ENCODE measurements at regions not wholly inside any gene's neighbourhood (a gene's known extent, or its start where the extent isn't known, plus 50 kb on each side); places are given as distances from the start of the nearest gene placed in this dataset.

GRCh38 chr2:76444732-76445131 lies 734.0 kb upstream of the GCFC2 start:
- Histone ChIP-seq H3K4me1 (ENCODE audit: control insufficient read depth in 1 of 2, insufficient read depth in 2 of 2, low read length in 2 of 2) (no peaks in the 10 kb centered on the region), H3K9me3 (replicated peaks in 1 of 2; ENCODE audit: control insufficient read depth in 1 of 2, insufficient read depth in 1 of 2, low read length in 2 of 2) (peaks cover 4 to 12% of the 10 kb centered on the region in 2 donors), H2AFZ (ENCODE audit: insufficient read depth, low read depth, low read length, poor library complexity, severe bottlenecking) (no peak overlapping the region), H3K9ac (ENCODE audit: insufficient read depth, low read length, poor library complexity, severe bottlenecking) (no peak overlapping the region), H3K4me2 (replicated peaks; ENCODE audit: extremely low read depth, low read length, poor library complexity, severe bottlenecking) (no peak overlapping the region), H3K27me3 (ENCODE audit: control insufficient read depth in 2 of 2, insufficient read depth in 2 of 2, low read length in 2 of 2) (no peaks in the 10 kb centered on the region), H3K79me2 (ENCODE audit: insufficient read depth, low read length) (no peaks in the 10 kb centered on the region), H3K4me3 (replicated peaks in 1 of 3; ENCODE audit: low read depth in 2 of 3, low read length in 3 of 3) (no peak overlapping the region), H3K36me3 (replicated peaks in 1 of 2; ENCODE audit: control insufficient read depth in 1 of 2, insufficient read depth in 2 of 2, low read length in 2 of 2) (no peaks in the 10 kb centered on the region), H4K20me1 (ENCODE audit: insufficient read depth, low read length) (no peaks in the 10 kb centered on the region), H3K27ac (ENCODE audit: low read depth in 1 of 2, low read length in 2 of 2) (no peak overlapping the region)
- no peaks in the 10 kb centered on the region for H3K4me1 Mint-ChIP-seq
- H3K27ac Mint-ChIP-seq: no peak overlapping the region
- peaks cover 0 to 14% (median 5%) of the 10 kb centered on the region in 7 donors for H3K9me3 Mint-ChIP-seq
- no peak overlapping the region for H3K4me3 Mint-ChIP-seq
- intact Hi-C loops (cut with micrococcal nuclease): no loop called here
- no peaks in the 10 kb centered on the region for H3K27me3 Mint-ChIP-seq (ENCODE audit: low read depth in 3 of 3)
- WGBS (ENCODE audit: insufficient coverage): 94% methylated on average over 2 of the region's 3 CpGs
- TF ChIP-seq, protein P1, sequence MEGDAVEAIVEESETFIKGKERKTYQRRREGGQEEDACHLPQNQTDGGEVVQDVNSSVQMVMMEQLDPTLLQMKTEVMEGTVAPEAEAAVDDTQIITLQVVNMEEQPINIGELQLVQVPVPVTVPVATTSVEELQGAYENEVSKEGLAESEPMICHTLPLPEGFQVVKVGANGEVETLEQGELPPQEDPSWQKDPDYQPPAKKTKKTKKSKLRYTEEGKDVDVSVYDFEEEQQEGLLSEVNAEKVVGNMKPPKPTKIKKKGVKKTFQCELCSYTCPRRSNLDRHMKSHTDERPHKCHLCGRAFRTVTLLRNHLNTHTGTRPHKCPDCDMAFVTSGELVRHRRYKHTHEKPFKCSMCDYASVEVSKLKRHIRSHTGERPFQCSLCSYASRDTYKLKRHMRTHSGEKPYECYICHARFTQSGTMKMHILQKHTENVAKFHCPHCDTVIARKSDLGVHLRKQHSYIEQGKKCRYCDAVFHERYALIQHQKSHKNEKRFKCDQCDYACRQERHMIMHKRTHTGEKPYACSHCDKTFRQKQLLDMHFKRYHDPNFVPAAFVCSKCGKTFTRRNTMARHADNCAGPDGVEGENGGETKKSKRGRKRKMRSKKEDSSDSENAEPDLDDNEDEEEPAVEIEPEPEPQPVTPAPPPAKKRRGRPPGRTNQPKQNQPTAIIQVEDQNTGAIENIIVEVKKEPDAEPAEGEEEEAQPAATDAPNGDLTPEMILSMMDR (IDR thresholded peaks at IDR 0.05): no peak
- DNase-seq: no peak
- H3K36me3 Mint-ChIP-seq: no peaks in the 10 kb centered on the region

- no peak overlapping the region for H3K9ac ChIP-seq (ENCODE audit: insufficient read depth, low read length, poor library complexity, severe bottlenecking)
- no peaks in the 10 kb centered on the region for H3K36me3 Mint-ChIP-seq
- WGBS (ENCODE audit: insufficient coverage): no CpG with 5 or more reads among the region's 3 CpGs
- no peaks in the 10 kb centered on the region for H3K4me1 Mint-ChIP-seq
- no peak for DNase-seq
- H3K27ac Mint-ChIP-seq: no peak overlapping the region
- no peaks in the 10 kb centered on the region for H3K36me3 ChIP-seq (replicated peaks in 1 of 2; ENCODE audit: control insufficient read depth in 1 of 2, insufficient read depth in 2 of 2, low read length in 2 of 2)
- H3K9me3 Mint-ChIP-seq: peaks cover 0 to 3% (median 0%) of the 10 kb centered on the region in 7 donors
- no peaks in the 10 kb centered on the region for H3K27me3 ChIP-seq (ENCODE audit: control insufficient read depth in 2 of 2, insufficient read depth in 2 of 2, low read length in 2 of 2)
- H4K20me1 ChIP-seq (ENCODE audit: insufficient read depth, low read length): no peaks in the 10 kb centered on the region
- no peak overlapping the region for H3K4me3 ChIP-seq (replicated peaks in 1 of 3; ENCODE audit: low read depth in 2 of 3, low read length in 3 of 3)
- TF ChIP-seq, protein P1 (IDR thresholded peaks at IDR 0.05): no peak
- intact Hi-C loops (cut with micrococcal nuclease): no loop called here
- no peak overlapping the region for H2AFZ ChIP-seq (ENCODE audit: insufficient read depth, low read depth, low read length, poor library complexity, severe bottlenecking)
- no peaks in the 10 kb centered on the region for H3K79me2 ChIP-seq (ENCODE audit: insufficient read depth, low read length)
- no peaks in the 10 kb centered on the region for H3K9me3 ChIP-seq (replicated peaks in 1 of 2; ENCODE audit: control insufficient read depth in 1 of 2, insufficient read depth in 1 of 2, low read length in 2 of 2)
- H3K27ac ChIP-seq (ENCODE audit: low read depth in 1 of 2, low read length in 2 of 2): no peak overlapping the region
- H3K4me2 ChIP-seq (replicated peaks; ENCODE audit: extremely low read depth, low read length, poor library complexity, severe bottlenecking): no peak overlapping the region
- H3K4me1 ChIP-seq (ENCODE audit: control insufficient read depth in 1 of 2, insufficient read depth in 2 of 2, low read length in 2 of 2): no peaks in the 10 kb centered on the region
- no peaks in the 10 kb centered on the region for H3K27me3 Mint-ChIP-seq (ENCODE audit: low read depth in 3 of 3)
- H3K4me3 Mint-ChIP-seq: no peak overlapping the region
Observed at GRCh38 chr2:76437564-76437963, 726.8 kb upstream of the GCFC2 start.
